A549 (cell line): ENCODE measurements at regions not wholly inside any gene's neighbourhood (a gene's known extent, or its start where the extent isn't known, plus 50 kb on each side); places are given as distances from the start of the nearest gene placed in this dataset.

Experiments
- ATAC-seq, 2 experiments: fragments of 200-7000 bp in 1 of 2; fragments of >200 bp in 1 of 2; cut with Nextera tagmentation in 1 of 2; cut with Tn5 transposase in 1 of 2; 3 replicates each; pipeline versions ENCODE4 v1.8.0 to v1.9.1; 2018 to 2020; ENCODE audit warnings: mild to moderate bottlenecking in 1 of 2, moderate library complexity in 1 of 2
- CTCF ChIA-PET: fragments of 300-600 bp; sonication (Branson Sonifier 250); formaldehyde crosslinking; extraction: SDS; loops from one replicate; lab custom pipeline; 2021; ENCODE audit warnings: antibody characterized with exemption, inconsistent platforms; lab: Yijun Ruan, JAX
- POLR2A ChIA-PET: fragments of 350-600 bp; formaldehyde crosslinking; extraction: SDS; loops from one replicate; lab custom pipeline; 2021; ENCODE audit warnings: antibody characterized with exemption, inconsistent platforms; lab: Yijun Ruan, JAX
- DNase-seq, 2 experiments: peaks; one replicate each; pipeline versions ENCODE4 v3.0.0 to v3.0.0-alpha.2; 2011 to 2016; ENCODE audit warnings: low read depth in 1 of 2, low spot score in 1 of 2
- FAIRE-seq: peaks from 2 replicates; lab custom pipeline; 2011; peaks lifted over from hg19 to GRCh38; lab: Jason Lieb, UNC
- H3K27ac ChIP-seq, 2 experiments: fragments of >200 bp; sonication (Bioruptor Twin); formaldehyde crosslinking; 3 replicates each; pipeline ENCODE4 v1.5.1; 2016 to 2017
- H3K4me1 ChIP-seq: fragments of >200 bp; sonication (Bioruptor Twin); formaldehyde crosslinking; 3 replicates; pipeline ENCODE4 v1.6.1; 2016
- H3K4me2 ChIP-seq: fragments of >200 bp; sonication (Bioruptor Twin); formaldehyde crosslinking; 3 replicates; pipeline ENCODE4 v1.6.1; 2016
- H3K4me3 ChIP-seq: fragments of >200 bp; sonication (Bioruptor Twin); formaldehyde crosslinking; 3 replicates; pipeline ENCODE4 v1.5.1; 2016
- H3K9me3 ChIP-seq: fragments of >200 bp; sonication (Bioruptor Twin); formaldehyde crosslinking; 3 replicates; pipeline ENCODE4 v1.6.1; 2016
- CEBPB ChIP-seq, 2 experiments: fragments of >200 bp in 1 of 2; sonication (Bioruptor Twin) in 1 of 2; formaldehyde crosslinking in 1 of 2; IDR thresholded peaks; 2 replicates each; pipeline ENCODE4 v1.6.1; 2012 to 2016
- EHF ChIP-seq: fragments of 250-450 bp; sonication (Bioruptor Pico); IDR thresholded peaks from 2 replicates; pipeline ENCODE4 v1.5.0; 2020; ENCODE audit warnings: mild to moderate bottlenecking
- FOSB ChIP-seq: fragments of 250-450 bp; sonication (Bioruptor Pico); IDR thresholded peaks from 2 replicates; pipeline ENCODE4 v1.5.0; 2020; ENCODE audit warnings: mild to moderate bottlenecking, moderate library complexity
- FOXS1 ChIP-seq: fragments of 250-450 bp; sonication (Bioruptor Pico); IDR thresholded peaks from 2 replicates; pipeline ENCODE4 v1.5.0; 2020; ENCODE audit warnings: mild to moderate bottlenecking, moderate library complexity
- GATA3 ChIP-seq: IDR thresholded peaks from 2 replicates; pipeline ENCODE4 v1.6.1; 2012; ENCODE audit warnings: borderline replicate concordance
- HDAC2 ChIP-seq: fragments of 200-600 bp; sonication (generic); IDR thresholded peaks from 2 replicates; pipeline ENCODE4 v1.6.1; 2016
- HEYL ChIP-seq: fragments of 250-450 bp; sonication (Bioruptor Pico); IDR thresholded peaks from 2 replicates; pipeline ENCODE4 v1.8.0; 2021; ENCODE audit warnings: mild to moderate bottlenecking, moderate library complexity
- HOXA7 ChIP-seq: fragments of 250-450 bp; sonication (Bioruptor Pico); IDR thresholded peaks from 2 replicates; pipeline ENCODE4 v1.5.0; 2020; ENCODE audit warnings: mild to moderate bottlenecking, moderate library complexity
- HOXB5 ChIP-seq: fragments of 250-450 bp; sonication (Bioruptor Pico); IDR thresholded peaks from 2 replicates; pipeline ENCODE4 v1.5.0; 2020; ENCODE audit warnings: mild to moderate bottlenecking, moderate library complexity
- JUN ChIP-seq, 2 experiments: fragments of >200 bp; sonication (Bioruptor Twin); formaldehyde crosslinking; IDR thresholded peaks; 2 replicates in 1 of 2; 3 replicates in 1 of 2; pipeline ENCODE4 v1.6.1; 2016 to 2017
- KDM5A ChIP-seq: fragments of 200-600 bp; sonication (generic); IDR thresholded peaks from 2 replicates; pipeline ENCODE4 v1.6.1; 2016; ENCODE audit warnings: antibody characterized with exemption, mild to moderate bottlenecking
- NPAS2 ChIP-seq: fragments of 250-450 bp; sonication (Bioruptor Pico); IDR thresholded peaks from 2 replicates; pipeline ENCODE4 v1.8.0; 2022; ENCODE audit warnings: mild to moderate bottlenecking, moderate library complexity, borderline replicate concordance
- NR3C1 ChIP-seq: fragments of >200 bp; sonication (Bioruptor Twin); formaldehyde crosslinking; IDR thresholded peaks from 3 replicates; pipeline ENCODE4 v1.6.1; 2017
- PBX3 ChIP-seq: IDR thresholded peaks from 2 replicates; pipeline ENCODE4 v1.6.1; 2012
- PHF8 ChIP-seq: fragments of 200-600 bp; sonication (generic); IDR thresholded peaks from 2 replicates; pipeline ENCODE4 v1.6.1; 2016; ENCODE audit warnings: low read depth, mild to moderate bottlenecking, antibody characterized with exemption, moderate library complexity, borderline replicate concordance
- POLR2A ChIP-seq: IDR thresholded peaks from 2 replicates; pipeline ENCODE4 v1.6.1; 2012; ENCODE audit warnings: mild to moderate bottlenecking, low read length
- POLR2AphosphoS2 ChIP-seq: conservative IDR thresholded peaks from 2 replicates; pipeline ENCODE4 v1.6.1; 2012; ENCODE audit warnings: low read length, improper control_type of control experiment, inconsistent platforms
- RFX5 ChIP-seq: fragments of 450-650 bp; IDR thresholded peaks from 2 replicates; pipeline ENCODE4 v1.7.1; 2014; ENCODE audit warnings: antibody characterized with exemption, mild to moderate bottlenecking, moderate library complexity
- TFCP2L1 ChIP-seq: fragments of 250-450 bp; sonication (Bioruptor Pico); IDR thresholded peaks from 2 replicates; pipeline ENCODE4 v1.5.0; 2021; ENCODE audit warnings: mild to moderate bottlenecking
- ZC3H11A ChIP-seq: fragments of 450-650 bp; IDR thresholded peaks from 2 replicates; pipeline ENCODE4 v1.6.1; 2014; ENCODE audit warnings: antibody characterized with exemption, mild to moderate bottlenecking
- ZNF302 ChIP-seq: fragments of 250-450 bp; sonication (Bioruptor Pico); IDR thresholded peaks from 2 replicates; pipeline ENCODE4 v1.9.0; 2021; ENCODE audit warnings: inconsistent platforms, mild to moderate bottlenecking, moderate library complexity
- WGBS: methylation state at CpG from one replicate; pipeline ENCODE4 v1.1.6; 2017; ENCODE audit errors: missing lambda C conversion rate; 5-methylcytosine and 5-hydroxymethylcytosine counted together
- TF ChIP-seq, protein P1 (sequence below): IDR thresholded peaks from 2 replicates; pipeline ENCODE4 v1.6.1; 2012

DNA sequence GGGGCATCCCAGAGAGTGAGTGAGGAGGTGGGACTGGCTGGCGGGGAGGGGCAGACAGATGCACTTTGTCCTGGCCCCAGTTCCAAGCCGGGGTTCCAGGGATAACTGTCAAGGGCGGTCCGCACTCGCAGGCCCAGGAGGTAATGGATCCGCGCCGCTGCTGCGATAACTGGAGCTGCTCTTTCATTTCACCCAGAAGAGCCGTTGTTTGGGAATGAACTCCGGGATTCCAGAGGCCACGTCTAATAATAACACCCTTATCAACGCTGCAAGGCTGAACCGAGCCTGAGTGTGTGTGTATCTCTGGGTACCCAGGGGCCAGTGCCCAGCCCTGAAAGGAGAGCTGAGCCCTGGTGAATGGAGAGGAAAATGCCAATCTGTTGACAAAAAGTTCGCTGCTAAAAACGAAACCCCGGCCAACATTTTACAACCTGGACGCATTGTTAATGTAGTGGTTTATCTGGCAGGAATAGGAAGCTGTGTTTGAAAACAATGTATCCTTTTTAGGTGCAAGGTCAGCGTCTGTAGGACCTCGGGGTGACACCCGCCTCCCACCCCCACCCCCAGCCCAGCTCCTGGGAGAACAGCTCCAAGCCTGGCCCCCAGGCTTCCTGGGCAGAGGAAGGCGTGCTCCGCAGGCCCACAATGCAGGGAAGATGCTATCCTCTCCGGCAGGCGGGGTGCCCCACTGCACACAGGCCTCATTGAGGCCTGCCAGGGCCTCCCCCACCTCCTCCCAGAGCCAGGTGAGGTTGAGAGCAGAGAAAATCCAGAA lies 119.7 kb downstream of the PROX1 start:
- H3K4me2 ChIP-seq = no peak overlapping the region
- H3K27ac ChIP-seq = no peak overlapping the region
- FAIRE-seq = no peak

DNA sequence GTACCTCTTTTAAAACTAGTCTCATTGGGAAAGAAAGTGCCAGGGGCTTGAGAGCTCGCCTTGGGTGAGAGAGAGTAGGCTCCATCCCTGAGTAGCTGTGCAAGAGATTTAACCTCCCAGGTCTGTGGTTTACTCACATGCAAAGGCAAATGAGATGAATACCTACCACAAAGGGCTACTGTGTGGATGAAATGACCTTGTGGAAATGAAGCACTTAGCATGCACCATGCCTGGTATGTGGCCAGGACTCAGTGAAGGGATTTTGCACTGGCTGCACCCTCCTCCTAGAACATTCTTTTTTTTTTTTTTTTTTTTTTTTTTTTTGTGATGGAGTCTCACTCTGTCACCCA lies 120.3 kb downstream of the PROX1 start:
- Histone ChIP-seq H3K4me3 (no peak overlapping the region), H3K27ac (no peak overlapping the region), H3K4me2 (no peak overlapping the region), H3K4me1 (peaks cover 4% of the 10 kb centered on the region; the same call in 1 of the 3 replicates), H3K9me3 (peaks cover 4% of the 10 kb centered on the region; the same call in 1 of the 3 replicates)
- ATAC-seq = no peak
- POLR2A ChIA-PET = no interaction called here
- FAIRE-seq = no peak
- TF ChIP-seq JUN (IDR thresholded peaks at IDR 0.05) (no peak), PHF8 (no peak), ZC3H11A (no peak), RFX5 (no peak), ZNF302 (CRISPR knock-in tag) (no peak), PBX3 (no peak), GATA3 (no peak), KDM5A (no peak), EHF (CRISPR knock-in tag) (no peak), TFCP2L1 (no peak)
- TF ChIP-seq, protein P1, sequence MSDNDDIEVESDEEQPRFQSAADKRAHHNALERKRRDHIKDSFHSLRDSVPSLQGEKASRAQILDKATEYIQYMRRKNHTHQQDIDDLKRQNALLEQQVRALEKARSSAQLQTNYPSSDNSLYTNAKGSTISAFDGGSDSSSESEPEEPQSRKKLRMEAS = no peak
- no peak for DNase-seq
- WGBS = 60% methylated on average over 1 of the region's 1 CpG
- CTCF ChIA-PET = interaction anchor here (0.7 to 4.0 kb wide), 2 partner anchors 15 to 338 kb away, joined by 3 to 19 read pairs; no protein-coding TSS in a partner anchor

More for the DNA sequence above, 119.7 kb downstream of the PROX1 start:
- DNase-seq (no peak), ATAC-seq (no peak)
- WGBS = 68% methylated on average over 21 of the region's 25 CpGs
- POLR2A ChIA-PET = no interaction called here
- CTCF ChIA-PET = interaction anchor here (4.0 kb wide), 1 partner anchor 16 kb away, joined by 19 read pairs; no protein-coding TSS in a partner anchor
- TF ChIP-seq POLR2A (no peak), HOXB5 (no peak), HDAC2 (no peak), NR3C1 (no peak), FOSB (CRISPR knock-in tag) (no peak), FOXS1 (no peak), HEYL (CRISPR knock-in tag) (no peak), TFCP2L1 (no peak), POLR2AphosphoS2 (no peak), NPAS2 (CRISPR knock-in tag) (no peak), CEBPB (IDR thresholded peaks at IDR 0.05) (no peak), HOXA7 (no peak), PHF8 (no peak)
- Histone ChIP-seq H3K9me3 (peaks cover 4% of the 10 kb centered on the region; the same call in 1 of the 3 replicates), H3K4me1 (peaks cover 9% of the 10 kb centered on the region; the same call in 1 of the 3 replicates), H3K4me3 (no peak overlapping the region)

GRCh38 chr1:214111796-214112195 lies 124.0 kb downstream of the PROX1 start:
- no peak for ATAC-seq
- Histone ChIP-seq H3K4me1 (no peaks in the 10 kb centered on the region), H3K27ac (no peak overlapping the region), H3K4me3 (no peak overlapping the region), H3K4me2 (no peak overlapping the region), H3K9me3 (no peaks in the 10 kb centered on the region)
- no peak for FAIRE-seq
- ChIA-PET POLR2A (no interaction called here), CTCF (interaction anchor here (0.7 to 1.3 kb wide), 2 partner anchors 11 to 21 kb away, joined by 3 to 7 read pairs; no protein-coding TSS in a partner anchor)
- 86% methylated on average over 9 of the region's 9 CpGs for WGBS
- TF ChIP-seq, protein P1 = no peak
- TF ChIP-seq NPAS2 (CRISPR knock-in tag) (no peak), POLR2AphosphoS2 (no peak), PBX3 (no peak), HEYL (CRISPR knock-in tag) (no peak), KDM5A (no peak), HDAC2 (no peak)
- DNase-seq = no peak
